ENCODE measurements at regions not wholly inside any gene's neighbourhood (a gene's known extent, or its start where the extent isn't known, plus 50 kb on each side); places are given as distances from the start of the nearest gene placed in this dataset.

GRCh38 chr5:69042500-69042899 lies 51.3 kb upstream of the SLC30A5 start:
- no peak for TF ChIP-seq CTCF (IDR thresholded peaks at IDR 0.05)
- TF ChIP-seq POLR2A (IDR thresholded peaks at IDR 0.05), result no peak
- TF ChIP-seq POLR2AphosphoS5 (IDR thresholded peaks at IDR 0.05), result no peak

Measured in upper lobe of left lung (tissue), 4 donors.